Liver (tissue), 8 donors: ENCODE measurements at regions not wholly inside any gene's neighbourhood (a gene's known extent, or its start where the extent isn't known, plus 50 kb on each side); places are given as distances from the start of the nearest gene placed in this dataset.

Source experiments
- DNase-seq: peaks from one replicate; pipeline ENCODE4 v3.0.0-alpha.2; 2017; ENCODE audit warnings: low spot score
- H3K27ac ChIP-seq, 2 donors: one replicate each; pipeline ENCODE4 v1.7.0; 2013; ENCODE audit warnings: inconsistent platforms in 2 of 2, low read length in 2 of 2, control low read depth in 1 of 2, low read depth in 1 of 2, mild to moderate bottlenecking in 1 of 2
- H3K27me3 ChIP-seq, 4 donors: one replicate each; pipeline versions ENCODE4 v1.6.1 to v1.7.0; 2013; ENCODE audit warnings: low read length in 3 of 4, inconsistent platforms in 1 of 4, mild to moderate bottlenecking in 1 of 4, moderate library complexity in 1 of 4; ENCODE audit not compliant: control insufficient read depth in 4 of 4, insufficient read depth in 4 of 4
- H3K36me3 ChIP-seq, 4 donors: one replicate each; pipeline versions ENCODE4 v1.6.1 to v1.7.0; 2013; ENCODE audit warnings: low read length in 3 of 4, mild to moderate bottlenecking in 3 of 4, low read depth in 1 of 4, moderate library complexity in 1 of 4; ENCODE audit not compliant: control insufficient read depth in 4 of 4, insufficient read depth in 3 of 4
- H3K4me1 ChIP-seq, 4 donors: one replicate each; pipeline versions ENCODE4 v1.6.1 to v1.7.0; 2013; ENCODE audit warnings: low read length in 3 of 4, mild to moderate bottlenecking in 3 of 4, moderate library complexity in 1 of 4; ENCODE audit not compliant: control insufficient read depth in 4 of 4, insufficient read depth in 4 of 4
- H3K4me3 ChIP-seq, 3 donors: one replicate each; pipeline versions ENCODE4 v1.6.1 to v1.7.0; 2013; ENCODE audit warnings: low read length in 3 of 3, control low read depth in 1 of 3, low read depth in 1 of 3, mild to moderate bottlenecking in 1 of 3
- H3K9ac ChIP-seq, 2 donors: one replicate each; pipeline ENCODE4 v1.7.0; 2013; ENCODE audit warnings: low read length in 2 of 2, mild to moderate bottlenecking in 2 of 2, moderate library complexity in 2 of 2, control low read depth in 1 of 2, low read depth in 1 of 2
- H3K9me3 ChIP-seq, 4 donors: one replicate each; pipeline versions ENCODE4 v1.6.1 to v1.7.0; 2013; ENCODE audit warnings: low read length in 3 of 4; ENCODE audit not compliant: control insufficient read depth in 4 of 4
- FOXA1 ChIP-seq: IDR thresholded peaks from 2 replicates; pipeline ENCODE4 v1.6.1; 2016; ENCODE audit warnings: antibody characterized with exemption
- FOXA2 ChIP-seq: IDR thresholded peaks from 2 replicates; pipeline ENCODE4 v1.6.1; 2016; ENCODE audit warnings: antibody characterized with exemption
- GABPA ChIP-seq, 2 donors: IDR thresholded peaks in 1 of 2; conservative IDR thresholded peaks in 1 of 2; 2 replicates each; pipeline ENCODE4 v1.6.1; 2016; ENCODE audit warnings: antibody characterized with exemption in 2 of 2, mild to moderate bottlenecking in 1 of 2, moderate library complexity in 1 of 2
- HNF4A ChIP-seq, 2 donors: conservative IDR thresholded peaks; 2 replicates each; pipeline ENCODE4 v1.6.1; 2016; ENCODE audit warnings: antibody characterized with exemption in 2 of 2, mild to moderate bottlenecking in 2 of 2
- NR2F2 ChIP-seq: IDR thresholded peaks from 2 replicates; pipeline ENCODE4 v1.6.1; 2016; ENCODE audit warnings: antibody characterized with exemption
- RAD21 ChIP-seq, 2 donors: IDR thresholded peaks; 2 replicates each; pipeline ENCODE4 v1.6.1; 2016; ENCODE audit warnings: antibody characterized with exemption in 2 of 2, mild to moderate bottlenecking in 2 of 2
- RXRA ChIP-seq, 2 donors: IDR thresholded peaks; 2 replicates each; pipeline ENCODE4 v1.6.1; 2017 to 2018; ENCODE audit warnings: antibody characterized with exemption in 2 of 2, mild to moderate bottlenecking in 1 of 2
- TAF1 ChIP-seq: conservative IDR thresholded peaks from 2 replicates; pipeline ENCODE4 v1.6.1; 2016; ENCODE audit warnings: antibody characterized with exemption, mild to moderate bottlenecking
- YY1 ChIP-seq: IDR thresholded peaks from 2 replicates; pipeline ENCODE4 v1.6.1; 2016; ENCODE audit warnings: antibody characterized with exemption, mild to moderate bottlenecking
- whole genome bisulfite sequencing: extraction: QIAGEN DNeasy Blood & Tissue Kit; methylation state at CpG from one replicate; pipeline ENCODE4 v1.1.7; 2013; 5-methylcytosine and 5-hydroxymethylcytosine counted together
- TF ChIP-seq, protein P1 (sequence below): fragments of 150-350 bp; IDR thresholded peaks from 2 replicates; pipeline ENCODE4 v1.5.1; 2017; ENCODE audit warnings: improper control_type of control experiment, low read depth, low read length; ENCODE audit not compliant: missing input control
- TF ChIP-seq, protein P2 (sequence below): IDR thresholded peaks from 2 replicates; pipeline ENCODE4 v1.6.1; 2016; ENCODE audit warnings: antibody characterized with exemption, mild to moderate bottlenecking
- TF ChIP-seq, protein P3 (sequence below): IDR thresholded peaks from 2 replicates; pipeline ENCODE4 v1.6.1; 2016; ENCODE audit warnings: antibody characterized with exemption
- donor health status: healthy.
- donor health status: healthy.
- donor health status: healthy.
- donor health status: healthy.
- donor health status: healthy.

DNA sequence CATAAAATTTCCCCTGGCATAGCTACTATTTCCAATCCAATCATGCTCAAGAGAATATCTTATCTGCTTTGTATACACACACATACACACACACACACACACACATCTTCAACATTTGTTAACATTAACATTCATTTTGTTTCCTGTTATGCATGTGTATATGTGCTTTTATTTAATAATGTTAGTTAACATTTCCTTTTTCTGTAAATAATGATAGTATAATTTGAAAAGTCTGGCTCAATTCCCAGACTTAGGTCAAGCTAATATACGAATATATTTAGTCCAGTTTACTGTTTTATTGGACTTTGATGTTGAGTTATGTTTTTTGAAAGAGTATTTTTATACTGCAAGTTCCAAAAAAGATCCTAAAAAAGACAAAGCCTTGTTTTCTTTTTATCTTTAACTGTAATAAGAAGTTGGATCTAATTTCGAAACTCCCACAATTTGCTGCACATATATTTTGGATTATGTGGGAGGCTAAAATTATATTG lies 1072.4 kb downstream of the EFNB2 start:
- Histone ChIP-seq H3K4me3 (no peak overlapping the region), H3K9me3 (no peaks in the 10 kb centered on the region), H3K36me3 (no peaks in the 10 kb centered on the region), H3K27ac (no peak overlapping the region), H3K4me1 (no peaks in the 10 kb centered on the region), H3K27me3 (peaks cover 0 to 3% (median 0%) of the 10 kb centered on the region in 4 donors), H3K9ac (no peak overlapping the region)
- no peak for DNase-seq
- 40% methylated on average over 2 of the region's 2 CpGs for WGBS
- TF ChIP-seq GABPA (IDR thresholded peaks at IDR 0.05 in 1 of 2, conservative IDR thresholded peaks at IDR 0.05 in 1 of 2) (no peak), HNF4A (conservative IDR thresholded peaks at IDR 0.05) (no peak), FOXA1 (no peak), NR2F2 (no peak), TAF1 (no peak), YY1 (no peak), RAD21 (IDR thresholded peaks at IDR 0.05) (no peak)
- TF ChIP-seq, protein P1, sequence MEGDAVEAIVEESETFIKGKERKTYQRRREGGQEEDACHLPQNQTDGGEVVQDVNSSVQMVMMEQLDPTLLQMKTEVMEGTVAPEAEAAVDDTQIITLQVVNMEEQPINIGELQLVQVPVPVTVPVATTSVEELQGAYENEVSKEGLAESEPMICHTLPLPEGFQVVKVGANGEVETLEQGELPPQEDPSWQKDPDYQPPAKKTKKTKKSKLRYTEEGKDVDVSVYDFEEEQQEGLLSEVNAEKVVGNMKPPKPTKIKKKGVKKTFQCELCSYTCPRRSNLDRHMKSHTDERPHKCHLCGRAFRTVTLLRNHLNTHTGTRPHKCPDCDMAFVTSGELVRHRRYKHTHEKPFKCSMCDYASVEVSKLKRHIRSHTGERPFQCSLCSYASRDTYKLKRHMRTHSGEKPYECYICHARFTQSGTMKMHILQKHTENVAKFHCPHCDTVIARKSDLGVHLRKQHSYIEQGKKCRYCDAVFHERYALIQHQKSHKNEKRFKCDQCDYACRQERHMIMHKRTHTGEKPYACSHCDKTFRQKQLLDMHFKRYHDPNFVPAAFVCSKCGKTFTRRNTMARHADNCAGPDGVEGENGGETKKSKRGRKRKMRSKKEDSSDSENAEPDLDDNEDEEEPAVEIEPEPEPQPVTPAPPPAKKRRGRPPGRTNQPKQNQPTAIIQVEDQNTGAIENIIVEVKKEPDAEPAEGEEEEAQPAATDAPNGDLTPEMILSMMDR, result no peak
- TF ChIP-seq, protein P2, sequence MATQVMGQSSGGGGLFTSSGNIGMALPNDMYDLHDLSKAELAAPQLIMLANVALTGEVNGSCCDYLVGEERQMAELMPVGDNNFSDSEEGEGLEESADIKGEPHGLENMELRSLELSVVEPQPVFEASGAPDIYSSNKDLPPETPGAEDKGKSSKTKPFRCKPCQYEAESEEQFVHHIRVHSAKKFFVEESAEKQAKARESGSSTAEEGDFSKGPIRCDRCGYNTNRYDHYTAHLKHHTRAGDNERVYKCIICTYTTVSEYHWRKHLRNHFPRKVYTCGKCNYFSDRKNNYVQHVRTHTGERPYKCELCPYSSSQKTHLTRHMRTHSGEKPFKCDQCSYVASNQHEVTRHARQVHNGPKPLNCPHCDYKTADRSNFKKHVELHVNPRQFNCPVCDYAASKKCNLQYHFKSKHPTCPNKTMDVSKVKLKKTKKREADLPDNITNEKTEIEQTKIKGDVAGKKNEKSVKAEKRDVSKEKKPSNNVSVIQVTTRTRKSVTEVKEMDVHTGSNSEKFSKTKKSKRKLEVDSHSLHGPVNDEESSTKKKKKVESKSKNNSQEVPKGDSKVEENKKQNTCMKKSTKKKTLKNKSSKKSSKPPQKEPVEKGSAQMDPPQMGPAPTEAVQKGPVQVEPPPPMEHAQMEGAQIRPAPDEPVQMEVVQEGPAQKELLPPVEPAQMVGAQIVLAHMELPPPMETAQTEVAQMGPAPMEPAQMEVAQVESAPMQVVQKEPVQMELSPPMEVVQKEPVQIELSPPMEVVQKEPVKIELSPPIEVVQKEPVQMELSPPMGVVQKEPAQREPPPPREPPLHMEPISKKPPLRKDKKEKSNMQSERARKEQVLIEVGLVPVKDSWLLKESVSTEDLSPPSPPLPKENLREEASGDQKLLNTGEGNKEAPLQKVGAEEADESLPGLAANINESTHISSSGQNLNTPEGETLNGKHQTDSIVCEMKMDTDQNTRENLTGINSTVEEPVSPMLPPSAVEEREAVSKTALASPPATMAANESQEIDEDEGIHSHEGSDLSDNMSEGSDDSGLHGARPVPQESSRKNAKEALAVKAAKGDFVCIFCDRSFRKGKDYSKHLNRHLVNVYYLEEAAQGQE, result no peak
- TF ChIP-seq, protein P3, sequence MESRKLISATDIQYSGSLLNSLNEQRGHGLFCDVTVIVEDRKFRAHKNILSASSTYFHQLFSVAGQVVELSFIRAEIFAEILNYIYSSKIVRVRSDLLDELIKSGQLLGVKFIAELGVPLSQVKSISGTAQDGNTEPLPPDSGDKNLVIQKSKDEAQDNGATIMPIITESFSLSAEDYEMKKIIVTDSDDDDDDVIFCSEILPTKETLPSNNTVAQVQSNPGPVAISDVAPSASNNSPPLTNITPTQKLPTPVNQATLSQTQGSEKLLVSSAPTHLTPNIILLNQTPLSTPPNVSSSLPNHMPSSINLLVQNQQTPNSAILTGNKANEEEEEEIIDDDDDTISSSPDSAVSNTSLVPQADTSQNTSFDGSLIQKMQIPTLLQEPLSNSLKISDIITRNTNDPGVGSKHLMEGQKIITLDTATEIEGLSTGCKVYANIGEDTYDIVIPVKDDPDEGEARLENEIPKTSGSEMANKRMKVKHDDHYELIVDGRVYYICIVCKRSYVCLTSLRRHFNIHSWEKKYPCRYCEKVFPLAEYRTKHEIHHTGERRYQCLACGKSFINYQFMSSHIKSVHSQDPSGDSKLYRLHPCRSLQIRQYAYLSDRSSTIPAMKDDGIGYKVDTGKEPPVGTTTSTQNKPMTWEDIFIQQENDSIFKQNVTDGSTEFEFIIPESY, result no peak

DNA sequence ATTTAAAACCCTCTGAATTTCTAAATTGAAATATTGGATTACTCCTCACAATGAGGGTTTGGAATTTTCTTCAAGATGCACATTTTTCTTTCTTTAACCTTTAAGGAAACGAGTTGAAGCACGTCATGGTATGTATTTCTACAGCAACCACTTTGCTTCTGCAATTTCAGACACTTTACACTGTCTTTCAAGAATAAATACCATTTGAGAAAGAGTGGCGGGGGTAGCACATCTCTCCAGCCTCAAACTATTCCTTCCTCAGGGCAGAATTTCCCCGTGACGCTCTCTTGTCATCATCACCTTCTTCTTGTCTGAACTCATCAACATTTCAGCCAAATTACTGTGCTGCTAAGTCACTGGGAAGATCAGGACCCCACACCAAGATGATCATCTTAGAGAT lies 1073.4 kb downstream of the EFNB2 start:
- Histone ChIP-seq H3K27ac (no peak overlapping the region), H3K4me1 (no peaks in the 10 kb centered on the region), H3K9me3 (no peaks in the 10 kb centered on the region), H3K9ac (no peak overlapping the region), H3K4me3 (no peak overlapping the region), H3K36me3 (no peaks in the 10 kb centered on the region), H3K27me3 (peaks cover 0 to 3% (median 0%) of the 10 kb centered on the region in 4 donors)
- TF ChIP-seq RAD21 (IDR thresholded peaks at IDR 0.05) (no peak), YY1 (no peak)
- no peak for DNase-seq
- WGBS, result 70% methylated on average over 5 of the region's 5 CpGs

DNA sequence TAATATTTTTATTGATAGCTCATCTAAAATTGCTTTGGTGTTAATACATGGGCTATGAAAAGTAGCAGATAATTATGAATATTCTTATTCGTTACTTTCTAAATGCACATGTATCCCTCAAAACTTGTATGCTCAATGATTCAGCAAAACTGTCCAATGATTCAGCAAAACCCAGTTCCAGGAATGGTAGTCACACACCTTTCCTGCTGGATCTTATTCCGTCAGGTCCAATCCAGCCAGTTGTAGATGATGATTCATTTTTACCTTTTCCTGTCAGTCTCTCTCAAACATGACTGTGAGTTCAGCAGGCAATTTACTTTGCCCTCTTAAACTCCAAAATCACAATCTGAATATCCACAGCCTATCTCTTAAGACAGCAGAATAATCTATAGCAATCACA lies 1082.6 kb downstream of the EFNB2 start:
- Histone ChIP-seq H3K27me3 (no peaks in the 10 kb centered on the region), H3K27ac (no peak overlapping the region), H3K9ac (no peak overlapping the region), H3K4me1 (no peaks in the 10 kb centered on the region), H3K9me3 (no peaks in the 10 kb centered on the region), H3K36me3 (no peaks in the 10 kb centered on the region), H3K4me3 (no peak overlapping the region)
- 83% methylated on average over 2 of the region's 2 CpGs for WGBS
- DNase-seq, result no peak
- TF ChIP-seq GABPA (IDR thresholded peaks at IDR 0.05 in 1 of 2, conservative IDR thresholded peaks at IDR 0.05 in 1 of 2) (no peak), FOXA2 (no peak), FOXA1 (no peak), RXRA (IDR thresholded peaks at IDR 0.05) (no peak), YY1 (no peak)
